ENCODE measurements at regions not wholly inside any gene's neighbourhood (a gene's known extent, or its start where the extent isn't known, plus 50 kb on each side); places are given as distances from the start of the nearest gene placed in this dataset.

GRCh38 chr13:34772206-34772605, 169.9 kb upstream of the NBEA start:
- no peaks in the 10 kb centered on the region for H3K4me1 ChIP-seq
- H3K9me3 ChIP-seq, result no peaks in the 10 kb centered on the region
- no peak overlapping the region for H3K27ac ChIP-seq
- H3K4me3 ChIP-seq, result no peak overlapping the region
- H3K27me3 ChIP-seq (replicated peaks in 1 of 7), result no peaks in the 10 kb centered on the region
- H3K36me3 ChIP-seq, result no peaks in the 10 kb centered on the region
- intact Hi-C loops (cut with DNase I; ENCODE audit: low total_unique reads), result no loop called here
- DNase-seq, result no peak
- WGBS, 5 donors, result 58 to 77% (median 65%) methylated on average over 2 of the region's 2 CpGs
- TF ChIP-seq, protein P1, sequence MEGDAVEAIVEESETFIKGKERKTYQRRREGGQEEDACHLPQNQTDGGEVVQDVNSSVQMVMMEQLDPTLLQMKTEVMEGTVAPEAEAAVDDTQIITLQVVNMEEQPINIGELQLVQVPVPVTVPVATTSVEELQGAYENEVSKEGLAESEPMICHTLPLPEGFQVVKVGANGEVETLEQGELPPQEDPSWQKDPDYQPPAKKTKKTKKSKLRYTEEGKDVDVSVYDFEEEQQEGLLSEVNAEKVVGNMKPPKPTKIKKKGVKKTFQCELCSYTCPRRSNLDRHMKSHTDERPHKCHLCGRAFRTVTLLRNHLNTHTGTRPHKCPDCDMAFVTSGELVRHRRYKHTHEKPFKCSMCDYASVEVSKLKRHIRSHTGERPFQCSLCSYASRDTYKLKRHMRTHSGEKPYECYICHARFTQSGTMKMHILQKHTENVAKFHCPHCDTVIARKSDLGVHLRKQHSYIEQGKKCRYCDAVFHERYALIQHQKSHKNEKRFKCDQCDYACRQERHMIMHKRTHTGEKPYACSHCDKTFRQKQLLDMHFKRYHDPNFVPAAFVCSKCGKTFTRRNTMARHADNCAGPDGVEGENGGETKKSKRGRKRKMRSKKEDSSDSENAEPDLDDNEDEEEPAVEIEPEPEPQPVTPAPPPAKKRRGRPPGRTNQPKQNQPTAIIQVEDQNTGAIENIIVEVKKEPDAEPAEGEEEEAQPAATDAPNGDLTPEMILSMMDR (IDR thresholded peaks at IDR 0.05 in 8 of 11, conservative IDR thresholded peaks at IDR 0.05 in 3 of 11), result no peak
- TF ChIP-seq POLR2AphosphoS5 (IDR thresholded peaks at IDR 0.05) (no peak), POLR2A (IDR thresholded peaks at IDR 0.05) (no peak)

DNA sequence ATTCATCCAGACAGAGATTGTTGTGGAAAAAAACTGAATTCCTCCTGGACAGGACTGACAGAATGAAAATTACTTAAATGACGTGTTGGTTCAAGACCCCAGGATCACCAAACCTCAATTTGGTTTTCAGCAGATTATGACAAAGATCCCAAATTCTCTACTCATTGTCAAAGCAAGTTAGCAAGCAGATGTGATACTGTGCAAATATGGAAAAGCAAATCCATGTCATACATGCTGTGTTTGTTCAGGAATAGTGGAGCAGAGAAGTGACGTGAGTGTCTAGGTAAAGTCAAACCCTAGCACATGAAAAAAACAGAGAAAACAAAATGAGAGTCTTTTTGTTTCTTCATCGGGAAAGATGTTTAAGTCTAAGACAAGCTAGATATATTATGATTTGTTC, 169.2 kb upstream of the NBEA start:
- Histone ChIP-seq H3K4me3 (no peak overlapping the region), H3K27me3 (replicated peaks in 1 of 7) (no peaks in the 10 kb centered on the region), H3K27ac (no peak overlapping the region), H3K9me3 (no peaks in the 10 kb centered on the region), H3K36me3 (no peaks in the 10 kb centered on the region), H3K4me1 (no peaks in the 10 kb centered on the region)
- TF ChIP-seq, protein P1 (IDR thresholded peaks at IDR 0.05 in 8 of 11, conservative IDR thresholded peaks at IDR 0.05 in 3 of 11), result no peak
- no peak for TF ChIP-seq POLR2A (IDR thresholded peaks at IDR 0.05)
- no peak for TF ChIP-seq POLR2AphosphoS5 (IDR thresholded peaks at IDR 0.05)
- intact Hi-C loops (cut with DNase I; ENCODE audit: low total_unique reads), result no loop called here
- no peak for DNase-seq
- WGBS, 5 donors, result 80 to 94% (median 88%) methylated on average over 3 of the region's 3 CpGs

DNA sequence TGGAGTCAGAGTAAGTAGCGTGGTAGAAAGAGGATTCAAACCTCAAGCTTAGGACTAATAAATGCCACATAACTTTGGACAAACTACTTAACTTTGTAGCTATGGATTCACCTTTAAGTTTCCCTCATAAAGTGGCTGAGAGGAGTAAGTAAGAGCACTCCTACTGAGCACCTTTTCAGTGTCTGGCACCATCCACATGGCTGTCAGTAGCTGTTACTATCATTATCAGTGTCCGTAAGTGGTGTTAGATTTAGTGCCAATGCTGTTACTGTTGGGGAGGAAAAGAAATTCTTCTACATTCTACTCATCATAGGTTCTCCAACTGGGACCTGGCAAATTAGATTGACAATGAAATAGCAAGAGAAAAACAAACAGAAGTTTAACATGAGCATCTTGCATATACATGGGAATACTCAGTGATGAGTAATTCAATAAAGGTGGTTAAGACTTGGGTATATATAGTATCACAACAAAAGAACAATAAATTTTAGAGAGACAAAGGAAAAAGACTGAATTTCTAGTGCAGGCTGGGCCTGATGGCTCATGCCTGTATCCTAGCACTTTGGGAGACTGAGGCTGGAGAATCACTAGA, 165.6 kb upstream of the NBEA start:
- DNase-seq, result no peak
- 77 to 97% (median 88%) methylated on average over 2 of the region's 2 CpGs for WGBS, 5 donors
- Histone ChIP-seq H3K27me3 (replicated peaks in 1 of 7) (no peaks in the 10 kb centered on the region), H3K4me1 (no peaks in the 10 kb centered on the region), H3K27ac (no peak overlapping the region), H3K9me3 (no peaks in the 10 kb centered on the region), H3K4me3 (no peak overlapping the region), H3K36me3 (no peaks in the 10 kb centered on the region)
- intact Hi-C loops (cut with DNase I; ENCODE audit: low total_unique reads), result no loop called here
- no peak for TF ChIP-seq POLR2A (IDR thresholded peaks at IDR 0.05)
- TF ChIP-seq, protein P1 (IDR thresholded peaks at IDR 0.05 in 8 of 11, conservative IDR thresholded peaks at IDR 0.05 in 3 of 11), result no peak
- TF ChIP-seq POLR2AphosphoS5 (IDR thresholded peaks at IDR 0.05), result no peak

DNA sequence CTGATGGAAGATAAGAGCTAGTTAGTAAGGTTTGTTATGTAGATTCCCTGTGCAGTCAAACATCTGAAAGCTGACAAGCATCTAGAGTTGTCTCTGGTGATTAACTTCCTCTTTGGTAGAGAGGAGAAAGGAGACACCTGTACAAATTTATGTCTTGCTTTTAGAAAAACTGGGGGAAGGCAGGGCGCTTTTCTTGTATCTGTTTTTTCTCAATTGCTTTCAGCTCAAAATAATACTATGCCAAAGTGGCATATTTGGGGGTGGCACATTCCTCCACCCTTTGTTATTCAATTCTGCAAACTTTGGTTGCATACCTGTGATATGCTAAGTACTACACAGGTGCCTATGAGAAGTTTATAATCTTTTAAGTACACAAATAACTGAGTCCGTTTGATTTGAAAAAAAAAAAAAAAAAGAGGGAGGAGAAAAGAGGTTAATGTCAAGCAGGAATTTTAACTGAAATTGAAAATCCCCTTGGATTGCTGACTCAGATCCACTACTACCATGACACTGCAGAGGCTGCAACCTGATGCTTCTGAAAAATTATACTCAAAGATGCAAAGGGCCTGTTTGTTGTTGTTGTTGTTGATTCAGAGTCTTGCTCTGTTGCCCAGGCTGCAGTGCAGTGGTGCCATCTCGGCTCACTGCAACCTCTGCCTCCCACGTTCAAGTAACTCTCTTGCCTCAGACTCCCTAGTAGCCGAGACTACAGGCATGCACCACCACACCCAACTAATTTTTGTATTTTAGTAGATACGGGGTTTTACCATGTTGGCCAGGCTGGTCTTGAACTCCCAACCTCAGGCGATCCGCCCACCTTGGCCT, 164.8 kb upstream of the NBEA start:
- Histone ChIP-seq H3K4me3 (no peak overlapping the region), H3K27me3 (replicated peaks in 1 of 7) (no peaks in the 10 kb centered on the region), H3K36me3 (no peaks in the 10 kb centered on the region), H3K4me1 (no peaks in the 10 kb centered on the region), H3K27ac (no peak overlapping the region), H3K9me3 (peaks cover 0 to 4% (median 0%) of the 10 kb centered on the region in 8 donors)
- intact Hi-C loops (cut with DNase I; ENCODE audit: low total_unique reads), result no loop called here
- DNase-seq, result no peak
- 78 to 84% (median 79%) methylated on average over 8 of the region's 8 CpGs for WGBS, 5 donors
- TF ChIP-seq POLR2AphosphoS5 (IDR thresholded peaks at IDR 0.05) (no peak), POLR2A (IDR thresholded peaks at IDR 0.05) (no peak)

All from spleen (tissue), 11 donors.